ENCODE measurements at regions not wholly inside any gene's neighbourhood (a gene's known extent, or its start where the extent isn't known, plus 50 kb on each side); places are given as distances from the start of the nearest gene placed in this dataset.

GRCh38 chrX:125407314-125407713 lies 87.6 kb downstream of the TEX13C start:
- Histone ChIP-seq H3K4me1 (no peaks in the 10 kb centered on the region), H3K27me3 (no peaks in the 10 kb centered on the region), H3K4me3 (ENCODE audit: low read depth, low read length) (no peak overlapping the region), H3K36me3 (no peaks in the 10 kb centered on the region), H3K9me3 (no peaks in the 10 kb centered on the region)
- no peak for DNase-seq
- TF ChIP-seq, protein P1, sequence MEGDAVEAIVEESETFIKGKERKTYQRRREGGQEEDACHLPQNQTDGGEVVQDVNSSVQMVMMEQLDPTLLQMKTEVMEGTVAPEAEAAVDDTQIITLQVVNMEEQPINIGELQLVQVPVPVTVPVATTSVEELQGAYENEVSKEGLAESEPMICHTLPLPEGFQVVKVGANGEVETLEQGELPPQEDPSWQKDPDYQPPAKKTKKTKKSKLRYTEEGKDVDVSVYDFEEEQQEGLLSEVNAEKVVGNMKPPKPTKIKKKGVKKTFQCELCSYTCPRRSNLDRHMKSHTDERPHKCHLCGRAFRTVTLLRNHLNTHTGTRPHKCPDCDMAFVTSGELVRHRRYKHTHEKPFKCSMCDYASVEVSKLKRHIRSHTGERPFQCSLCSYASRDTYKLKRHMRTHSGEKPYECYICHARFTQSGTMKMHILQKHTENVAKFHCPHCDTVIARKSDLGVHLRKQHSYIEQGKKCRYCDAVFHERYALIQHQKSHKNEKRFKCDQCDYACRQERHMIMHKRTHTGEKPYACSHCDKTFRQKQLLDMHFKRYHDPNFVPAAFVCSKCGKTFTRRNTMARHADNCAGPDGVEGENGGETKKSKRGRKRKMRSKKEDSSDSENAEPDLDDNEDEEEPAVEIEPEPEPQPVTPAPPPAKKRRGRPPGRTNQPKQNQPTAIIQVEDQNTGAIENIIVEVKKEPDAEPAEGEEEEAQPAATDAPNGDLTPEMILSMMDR (IDR thresholded peaks at IDR 0.05; ENCODE audit: low read depth, low read length) = no peak

- TF ChIP-seq, protein P1 (IDR thresholded peaks at IDR 0.05; ENCODE audit: low read depth, low read length) = no peak
- Histone ChIP-seq H3K9me3 (no peaks in the 10 kb centered on the region), H3K4me1 (no peaks in the 10 kb centered on the region), H3K27me3 (no peaks in the 10 kb centered on the region), H3K4me3 (ENCODE audit: low read depth, low read length) (no peak overlapping the region), H3K36me3 (no peaks in the 10 kb centered on the region)
- DNase-seq = no peak
These were observed 101.1 kb downstream of the TEX13C start for GRCh38 chrX:125420809-125421208.

GRCh38 chrX:125422986-125423385 lies 103.3 kb downstream of the TEX13C start:
- no peak for DNase-seq
- TF ChIP-seq, protein P1 (IDR thresholded peaks at IDR 0.05; ENCODE audit: low read depth, low read length) = no peak
- Histone ChIP-seq H3K36me3 (no peaks in the 10 kb centered on the region), H3K4me1 (no peaks in the 10 kb centered on the region), H3K27me3 (no peaks in the 10 kb centered on the region), H3K9me3 (no peaks in the 10 kb centered on the region), H3K4me3 (ENCODE audit: low read depth, low read length) (no peak overlapping the region)

DNA sequence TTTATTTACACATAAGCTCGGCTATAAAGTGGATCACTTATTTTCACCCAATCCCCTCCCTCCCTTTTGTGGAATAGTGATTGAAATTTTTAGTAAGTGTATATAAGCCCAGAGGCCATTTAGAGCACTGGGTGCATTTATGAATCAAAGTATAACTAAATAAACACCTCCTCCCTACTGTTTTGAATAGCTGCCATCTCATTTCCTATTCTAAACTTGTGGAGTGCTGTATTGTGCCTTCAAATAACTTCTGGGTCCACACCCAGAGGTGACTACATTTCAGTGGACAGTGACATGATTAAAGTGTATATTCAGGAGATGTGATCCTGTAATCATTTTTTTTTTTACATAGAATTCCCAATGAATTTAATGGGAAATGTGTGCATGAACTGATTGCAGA lies 104.9 kb downstream of the TEX13C start:
- TF ChIP-seq, protein P1 (IDR thresholded peaks at IDR 0.05; ENCODE audit: low read depth, low read length) = no peak
- H3K9me3 ChIP-seq = no peaks in the 10 kb centered on the region
- no peak overlapping the region for H3K4me3 ChIP-seq (ENCODE audit: low read depth, low read length)
- no peaks in the 10 kb centered on the region for H3K27me3 ChIP-seq
- no peaks in the 10 kb centered on the region for H3K36me3 ChIP-seq
- no peaks in the 10 kb centered on the region for H3K4me1 ChIP-seq
- DNase-seq = no peak

- Histone ChIP-seq H3K36me3 (no peaks in the 10 kb centered on the region), H3K4me3 (ENCODE audit: low read depth, low read length) (no peak overlapping the region), H3K27me3 (no peaks in the 10 kb centered on the region), H3K4me1 (no peaks in the 10 kb centered on the region), H3K9me3 (no peaks in the 10 kb centered on the region)
- TF ChIP-seq, protein P1 (IDR thresholded peaks at IDR 0.05; ENCODE audit: low read depth, low read length) = 0 out of 2 replicates have a peak, but pooled peaks have one; percentile 17
- no peak for DNase-seq
These were observed 117.2 kb downstream of the TEX13C start for GRCh38 chrX:125436855-125437254.

DNA sequence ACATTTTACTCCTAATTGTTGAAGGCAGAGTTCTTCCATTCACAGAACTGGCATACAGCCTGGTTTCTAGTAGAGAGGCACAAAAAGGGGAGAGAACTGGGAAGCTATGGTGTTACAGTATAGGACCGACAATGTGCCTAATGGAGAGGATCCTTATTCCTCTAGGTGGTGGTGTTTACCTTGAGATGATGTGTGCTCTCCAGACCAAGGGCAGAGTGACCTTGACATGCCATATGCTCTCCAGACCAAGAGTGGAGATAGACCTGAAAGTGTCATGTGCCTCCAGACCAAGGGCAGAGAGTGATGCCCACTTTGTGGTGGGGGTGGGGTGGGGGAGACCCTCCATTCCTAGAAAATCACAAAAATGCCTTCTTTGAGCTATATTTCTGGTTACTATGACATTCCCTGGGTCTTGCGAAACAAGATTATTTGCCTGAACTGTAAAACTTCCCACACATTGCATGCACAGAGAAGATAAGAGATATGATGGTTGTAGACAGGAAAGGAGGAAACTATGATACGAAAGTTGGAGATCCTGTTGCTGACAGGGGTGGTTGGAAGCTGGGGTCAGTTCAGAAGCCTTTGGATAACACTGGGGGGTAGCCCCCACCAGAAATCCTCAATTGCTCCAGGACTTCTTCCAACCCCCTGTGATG lies 119.7 kb downstream of the TEX13C start:
- Histone ChIP-seq H3K4me3 (ENCODE audit: low read depth, low read length) (no peak overlapping the region), H3K27me3 (no peaks in the 10 kb centered on the region), H3K9me3 (no peaks in the 10 kb centered on the region), H3K36me3 (no peaks in the 10 kb centered on the region), H3K4me1 (no peaks in the 10 kb centered on the region)
- TF ChIP-seq, protein P1 (IDR thresholded peaks at IDR 0.05; ENCODE audit: low read depth, low read length) = no peak
- no peak for DNase-seq

Measured in BE2C (cell line).